NT2/D1 (cell line): ENCODE measurements at regions not wholly inside any gene's neighbourhood (a gene's known extent, or its start where the extent isn't known, plus 50 kb on each side); places are given as distances from the start of the nearest gene placed in this dataset.

Experiments used
- DNase-seq: peaks from one replicate; pipeline ENCODE4 v3.0.0-alpha.2; 2011; ENCODE audit warnings: low read depth, low spot score
- H3K27me3 ChIP-seq: 2 replicates; pipeline ENCODE4 v1.6.0; 2011; ENCODE audit warnings: mild to moderate bottlenecking; ENCODE audit not compliant: insufficient read length, insufficient read depth
- H3K36me3 ChIP-seq: 2 replicates; pipeline ENCODE4 v1.6.1; 2011; ENCODE audit warnings: mild to moderate bottlenecking, low read length, mixed read lengths; ENCODE audit not compliant: insufficient read depth, insufficient read length
- H3K4me1 ChIP-seq: 2 replicates; pipeline ENCODE4 v1.5.1; 2011; ENCODE audit not compliant: insufficient read depth, insufficient read length
- H3K4me3 ChIP-seq: 2 replicates; pipeline ENCODE4 v1.5.1; 2011; ENCODE audit warnings: low read depth; ENCODE audit not compliant: insufficient read length
- H3K9ac ChIP-seq: 2 replicates; pipeline ENCODE4 v1.6.0; 2011; ENCODE audit warnings: low read depth; ENCODE audit not compliant: insufficient read length
- H3K9me3 ChIP-seq: 2 replicates; pipeline ENCODE4 v1.5.1; 2011; ENCODE audit warnings: mild to moderate bottlenecking, low read length; ENCODE audit not compliant: insufficient read depth
- SUZ12 ChIP-seq: IDR thresholded peaks from 2 replicates; pipeline ENCODE4 v1.6.1; 2011; ENCODE audit not compliant: insufficient read length, insufficient read depth; ENCODE audit errors: extremely low read depth
- YY1 ChIP-seq: IDR thresholded peaks from 2 replicates; pipeline ENCODE4 v1.6.1; 2011; ENCODE audit not compliant: insufficient read length, insufficient read depth
- ZNF274 ChIP-seq: IDR thresholded peaks from 2 replicates; pipeline ENCODE4 v1.6.1; 2011; ENCODE audit warnings: mild to moderate bottlenecking, low read depth, low read length

DNA sequence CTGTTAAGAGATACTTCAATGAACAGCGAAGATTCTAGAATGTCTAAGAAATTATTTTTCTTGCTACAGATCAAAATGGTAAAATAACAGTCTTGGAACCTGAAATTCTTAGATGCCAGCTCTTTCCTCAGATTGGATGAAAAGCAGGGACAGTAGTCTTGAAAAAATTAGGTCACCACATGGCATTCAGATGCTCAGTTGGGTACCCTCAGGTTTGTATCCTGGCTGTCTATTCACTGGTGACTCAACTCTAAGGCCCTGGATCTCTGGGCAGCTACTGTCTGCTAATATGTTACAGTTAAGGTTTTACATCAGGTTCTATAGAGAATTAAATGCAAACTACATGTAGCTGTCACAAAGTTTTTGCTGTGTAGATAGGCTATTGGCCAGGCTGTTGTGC, 528.9 kb upstream of the ADAMTS5 start:
- no peak overlapping the region for H3K9ac ChIP-seq
- no peaks in the 10 kb centered on the region for H3K4me1 ChIP-seq
- H3K27me3 ChIP-seq = no peaks in the 10 kb centered on the region
- H3K36me3 ChIP-seq = no peaks in the 10 kb centered on the region
- DNase-seq = no peak
- no peaks in the 10 kb centered on the region for H3K9me3 ChIP-seq
- no peak overlapping the region for H3K4me3 ChIP-seq
- TF ChIP-seq YY1 (no peak), ZNF274 (no peak), SUZ12 (no peak)

DNA sequence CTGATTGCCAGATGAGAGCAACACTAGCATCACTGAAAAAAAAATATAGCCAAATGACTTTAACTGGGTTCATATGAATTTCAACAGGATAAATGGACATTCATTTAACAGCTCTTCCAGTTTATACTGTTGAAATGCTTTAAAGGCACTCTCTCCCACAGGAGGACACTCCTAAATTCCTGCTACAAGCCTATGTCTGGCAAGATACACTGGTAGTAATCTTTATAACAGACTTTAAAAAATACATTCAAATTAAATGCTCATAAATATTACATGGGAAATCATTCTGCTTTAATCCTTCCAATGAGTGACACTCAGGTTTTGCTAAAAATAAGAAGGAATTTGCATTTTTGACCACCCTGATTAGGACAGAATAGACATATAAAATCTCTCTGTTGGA, 526.7 kb upstream of the ADAMTS5 start:
- H3K9me3 ChIP-seq = no peaks in the 10 kb centered on the region

DNA sequence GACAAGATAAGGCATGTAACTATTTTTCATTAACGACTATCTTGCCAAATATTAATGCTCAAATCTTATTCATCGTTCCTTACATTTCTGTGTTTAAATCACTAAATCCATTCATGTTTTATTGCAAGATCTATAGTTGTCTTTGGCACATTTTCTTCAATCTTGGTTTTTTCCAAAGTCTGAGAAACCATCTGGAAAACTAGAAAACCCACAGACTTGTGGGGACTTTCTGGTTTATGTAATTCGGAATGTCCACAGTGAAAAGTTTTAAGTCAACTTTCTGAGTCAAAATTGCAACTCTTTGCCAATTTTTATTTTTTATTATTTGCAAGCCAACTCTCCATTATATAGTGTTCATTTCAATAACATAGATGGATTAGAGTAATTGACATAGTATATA, 520.8 kb upstream of the ADAMTS5 start:
- TF ChIP-seq YY1 (no peak), SUZ12 (no peak), ZNF274 (no peak)
- Histone ChIP-seq H3K4me1 (no peaks in the 10 kb centered on the region), H3K9me3 (no peaks in the 10 kb centered on the region), H3K9ac (no peak overlapping the region), H3K27me3 (no peaks in the 10 kb centered on the region), H3K36me3 (no peaks in the 10 kb centered on the region), H3K4me3 (no peak overlapping the region)
- no peak for DNase-seq

More for the DNA sequence above, 526.7 kb upstream of the ADAMTS5 start:
- H3K4me1 ChIP-seq = no peaks in the 10 kb centered on the region
- no peak for TF ChIP-seq YY1
- no peak overlapping the region for H3K9ac ChIP-seq
- no peak for DNase-seq
- no peaks in the 10 kb centered on the region for H3K36me3 ChIP-seq
- H3K27me3 ChIP-seq = no peaks in the 10 kb centered on the region
- H3K4me3 ChIP-seq = no peak overlapping the region

DNA sequence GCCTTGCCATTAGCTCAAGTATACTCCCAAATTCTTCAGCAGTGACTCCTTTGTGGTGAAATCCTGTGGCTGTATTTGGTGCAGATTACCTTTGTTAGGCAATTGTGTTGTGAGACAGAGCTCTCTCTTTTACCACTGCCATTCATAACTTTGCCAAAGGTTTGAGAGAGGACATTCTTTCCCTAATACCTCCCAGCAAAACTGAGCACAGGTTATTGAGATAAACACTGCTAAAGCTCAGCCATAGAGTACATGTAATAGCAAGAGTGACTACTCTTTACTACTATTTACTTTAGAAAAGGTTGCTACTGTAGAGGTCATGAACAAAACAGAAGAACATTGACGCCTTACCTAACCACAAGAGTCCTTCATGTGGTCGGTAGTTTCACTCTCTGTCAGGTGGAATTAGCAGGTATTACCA, 514.0 kb upstream of the ADAMTS5 start:
- no peaks in the 10 kb centered on the region for H3K27me3 ChIP-seq
- H3K36me3 ChIP-seq = no peaks in the 10 kb centered on the region
- H3K4me1 ChIP-seq = no peaks in the 10 kb centered on the region
- peak; percentile 2 for DNase-seq
- TF ChIP-seq SUZ12 (no peak), YY1 (no peak), ZNF274 (no peak)
- no peak overlapping the region for H3K4me3 ChIP-seq
- no peak overlapping the region for H3K9ac ChIP-seq
- no peaks in the 10 kb centered on the region for H3K9me3 ChIP-seq

DNA sequence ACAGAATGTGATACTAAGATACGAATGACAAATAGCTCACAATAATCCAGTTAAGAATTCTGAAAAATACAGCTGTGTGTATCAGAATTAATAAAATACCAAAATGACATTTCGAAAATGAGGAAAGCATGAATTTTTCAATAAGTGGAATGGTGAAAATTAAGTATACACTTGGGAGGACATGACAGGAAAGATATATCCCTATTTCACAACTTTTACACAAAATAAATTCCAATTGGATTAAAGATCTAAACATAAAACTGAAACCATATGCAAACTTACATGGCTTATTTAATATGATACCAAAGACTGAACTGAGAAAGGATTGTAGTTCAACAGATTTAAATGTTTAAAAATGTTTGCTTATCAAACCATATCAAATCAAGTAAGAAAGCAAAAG, 510.4 kb upstream of the ADAMTS5 start:
- no peak for DNase-seq
- H3K27me3 ChIP-seq = no peaks in the 10 kb centered on the region
- no peaks in the 10 kb centered on the region for H3K4me1 ChIP-seq
- no peak overlapping the region for H3K4me3 ChIP-seq
- H3K9ac ChIP-seq = no peak overlapping the region
- TF ChIP-seq SUZ12 = no peak
- TF ChIP-seq YY1 = no peak
- TF ChIP-seq ZNF274 = no peak
- no peaks in the 10 kb centered on the region for H3K36me3 ChIP-seq
- H3K9me3 ChIP-seq = no peaks in the 10 kb centered on the region

DNA sequence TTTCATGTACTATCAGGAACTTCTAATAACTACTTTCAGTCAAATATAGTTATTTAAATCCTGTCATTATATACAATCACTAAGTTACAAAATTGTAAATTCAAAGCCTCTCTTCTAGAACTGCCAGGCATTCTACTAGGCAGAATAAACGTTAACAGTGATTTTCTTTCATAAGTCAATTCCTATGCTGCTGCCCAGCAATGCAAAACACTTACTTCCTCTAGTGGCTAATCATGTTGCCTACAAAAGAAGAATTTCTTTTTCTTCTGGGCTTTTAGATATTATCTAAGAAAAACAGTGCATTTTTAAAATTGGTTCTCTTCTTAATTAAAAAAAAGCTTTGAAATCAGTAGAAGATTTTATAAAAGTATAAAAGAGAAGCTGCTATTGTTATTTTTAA, 509.8 kb upstream of the ADAMTS5 start:
- H3K36me3 ChIP-seq = no peaks in the 10 kb centered on the region
- no peak overlapping the region for H3K4me3 ChIP-seq
- no peak overlapping the region for H3K9ac ChIP-seq
- no peak for DNase-seq
- TF ChIP-seq ZNF274 = no peak
- TF ChIP-seq YY1 = no peak
- no peak for TF ChIP-seq SUZ12
- no peaks in the 10 kb centered on the region for H3K27me3 ChIP-seq
- H3K4me1 ChIP-seq = no peaks in the 10 kb centered on the region
- no peaks in the 10 kb centered on the region for H3K9me3 ChIP-seq

DNA sequence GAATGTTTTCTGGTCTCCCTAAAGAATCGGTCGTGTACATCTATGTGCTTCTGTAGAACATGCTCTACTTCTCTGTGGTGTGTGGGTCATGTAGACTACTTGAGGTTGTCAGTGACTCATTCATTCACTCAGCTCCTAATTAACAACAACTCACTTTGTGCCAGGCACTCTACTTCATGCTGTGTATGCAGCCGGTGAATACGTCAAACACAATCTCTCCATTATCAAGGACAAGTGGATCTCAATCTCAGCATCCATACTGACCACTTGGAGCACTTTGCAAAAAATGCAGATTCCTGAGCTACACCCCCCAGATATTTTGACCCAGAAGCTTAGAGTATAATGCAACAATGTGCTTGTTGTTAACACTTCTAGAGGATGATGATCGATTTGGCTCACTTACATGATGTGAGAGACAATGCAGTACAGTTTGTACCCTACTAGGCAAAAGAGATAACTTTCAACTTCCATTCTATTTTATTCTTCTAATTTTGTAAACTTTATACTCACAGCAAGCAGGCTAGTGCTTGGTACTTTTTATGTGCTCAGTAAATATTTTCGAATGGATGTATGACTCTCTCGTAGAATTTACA, 508.6 kb upstream of the ADAMTS5 start:
- no peaks in the 10 kb centered on the region for H3K4me1 ChIP-seq
- no peaks in the 10 kb centered on the region for H3K36me3 ChIP-seq
- no peak for DNase-seq
- no peaks in the 10 kb centered on the region for H3K9me3 ChIP-seq
- H3K27me3 ChIP-seq = no peaks in the 10 kb centered on the region
- no peak overlapping the region for H3K9ac ChIP-seq
- TF ChIP-seq SUZ12 (no peak), YY1 (no peak), ZNF274 (no peak)
- H3K4me3 ChIP-seq = no peak overlapping the region

DNA sequence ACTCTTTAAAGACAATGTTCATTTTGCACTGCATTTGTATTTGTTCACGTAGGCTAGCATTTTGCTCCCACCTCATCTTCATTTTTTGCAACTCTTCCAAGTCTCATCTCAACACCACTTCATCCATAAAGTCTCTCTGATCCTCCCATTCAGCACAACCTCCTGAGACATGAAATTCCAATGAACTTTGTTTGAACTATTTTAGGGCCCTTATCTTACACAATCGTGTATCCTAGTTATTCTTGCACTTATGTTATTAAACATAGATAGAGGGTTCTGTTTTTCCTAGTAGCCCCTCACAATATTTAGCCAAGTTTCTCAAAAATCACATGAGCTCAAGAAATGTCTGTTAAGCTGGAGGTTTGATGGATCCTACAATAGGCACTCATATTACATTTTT, 500.5 kb upstream of the ADAMTS5 start:
- Histone ChIP-seq H3K9ac (no peak overlapping the region), H3K4me1 (no peaks in the 10 kb centered on the region), H3K4me3 (no peak overlapping the region), H3K27me3 (no peaks in the 10 kb centered on the region), H3K36me3 (no peaks in the 10 kb centered on the region), H3K9me3 (peaks cover 5% of the 10 kb centered on the region; the same call in 1 of the 2 replicates)
- no peak for TF ChIP-seq SUZ12
- no peak for TF ChIP-seq ZNF274
- DNase-seq = no peak
